ENCODE measurements at regions not wholly inside any gene's neighbourhood (a gene's known extent, or its start where the extent isn't known, plus 50 kb on each side); places are given as distances from the start of the nearest gene placed in this dataset.

DNA sequence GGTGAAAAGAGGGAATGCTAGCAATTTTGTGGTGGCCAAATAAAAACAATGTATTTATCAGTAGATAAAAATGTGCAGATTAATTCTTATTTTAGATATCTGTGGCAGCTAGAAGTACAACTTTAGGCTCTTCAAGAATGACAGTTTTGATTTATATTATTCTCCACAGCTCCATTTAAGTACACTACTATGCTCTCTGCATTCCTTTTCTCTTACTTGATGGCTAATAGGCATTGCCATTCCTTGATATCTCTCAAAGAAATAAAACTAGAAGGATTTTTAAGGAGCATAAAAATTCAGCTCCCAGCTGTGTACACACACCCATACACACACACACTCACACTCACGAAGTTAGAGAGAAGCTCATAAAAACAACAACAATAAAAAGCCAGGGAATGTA is 59.4 kb upstream of the H2AZ1 start:
- TF ChIP-seq, protein P1, sequence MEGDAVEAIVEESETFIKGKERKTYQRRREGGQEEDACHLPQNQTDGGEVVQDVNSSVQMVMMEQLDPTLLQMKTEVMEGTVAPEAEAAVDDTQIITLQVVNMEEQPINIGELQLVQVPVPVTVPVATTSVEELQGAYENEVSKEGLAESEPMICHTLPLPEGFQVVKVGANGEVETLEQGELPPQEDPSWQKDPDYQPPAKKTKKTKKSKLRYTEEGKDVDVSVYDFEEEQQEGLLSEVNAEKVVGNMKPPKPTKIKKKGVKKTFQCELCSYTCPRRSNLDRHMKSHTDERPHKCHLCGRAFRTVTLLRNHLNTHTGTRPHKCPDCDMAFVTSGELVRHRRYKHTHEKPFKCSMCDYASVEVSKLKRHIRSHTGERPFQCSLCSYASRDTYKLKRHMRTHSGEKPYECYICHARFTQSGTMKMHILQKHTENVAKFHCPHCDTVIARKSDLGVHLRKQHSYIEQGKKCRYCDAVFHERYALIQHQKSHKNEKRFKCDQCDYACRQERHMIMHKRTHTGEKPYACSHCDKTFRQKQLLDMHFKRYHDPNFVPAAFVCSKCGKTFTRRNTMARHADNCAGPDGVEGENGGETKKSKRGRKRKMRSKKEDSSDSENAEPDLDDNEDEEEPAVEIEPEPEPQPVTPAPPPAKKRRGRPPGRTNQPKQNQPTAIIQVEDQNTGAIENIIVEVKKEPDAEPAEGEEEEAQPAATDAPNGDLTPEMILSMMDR (IDR thresholded peaks at IDR 0.05): no peak
- TF ChIP-seq EP300 (IDR thresholded peaks at IDR 0.05): no peak
